ENCODE measurements at regions not wholly inside any gene's neighbourhood (a gene's known extent, or its start where the extent isn't known, plus 50 kb on each side); places are given as distances from the start of the nearest gene placed in this dataset.
"Not testable (repeated sequence)": the region's sequence is repeated elsewhere in the genome, so short reads cannot be mapped to it uniquely, and the experiment has no call there.

- Histone ChIP-seq H3K4me3 (no peak overlapping the region), H3K27me3 (no peaks in the 10 kb centered on the region), H3K27ac (no peak overlapping the region), H3K9me3 (peaks cover 3% of the 10 kb centered on the region), H3K4me1 (no peaks in the 10 kb centered on the region), H3K36me3 (no peaks in the 10 kb centered on the region)
- no peak for DNase-seq (ENCODE audit: low spot score in 2 of 2)
- WGBS = 46% methylated on average over 1 of the region's 1 CpG
- TF ChIP-seq POLR2AphosphoS5 (IDR thresholded peaks at IDR 0.05) (no peak), POLR2A (IDR thresholded peaks at IDR 0.05) (no peak), CTCF (IDR thresholded peaks at IDR 0.05) (no peak), EP300 (IDR thresholded peaks at IDR 0.05) (no peak)
Observed at GRCh38 chr6:82507112-82507511, 143.5 kb downstream of the TPBG start.

DNA sequence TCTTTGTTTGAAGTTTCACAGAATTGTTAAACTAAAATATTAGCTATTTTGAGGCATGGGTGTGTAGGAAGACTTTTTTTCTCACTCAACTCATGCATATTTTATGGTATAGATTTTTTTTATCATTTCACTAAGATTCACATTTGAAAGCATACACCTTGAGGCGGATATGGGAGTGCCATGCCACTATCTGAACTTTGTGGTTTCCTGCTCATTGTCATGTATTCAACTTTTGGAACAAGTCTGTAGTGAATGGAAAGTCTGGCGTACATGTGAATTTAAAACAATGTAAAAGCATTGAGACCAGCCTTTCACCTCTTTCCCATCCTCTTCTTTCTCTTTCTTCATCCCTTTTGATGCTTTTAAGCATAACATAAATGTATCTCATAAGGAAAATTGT, 147.9 kb downstream of the TPBG start:
- no peaks in the 10 kb centered on the region for H3K27me3 ChIP-seq
- DNase-seq (ENCODE audit: low spot score in 2 of 2) = no peak
- H3K27ac ChIP-seq = no peak overlapping the region
- H3K36me3 ChIP-seq = no peaks in the 10 kb centered on the region
- peaks cover 9% of the 10 kb centered on the region for H3K9me3 ChIP-seq
- no peak overlapping the region for H3K4me3 ChIP-seq
- TF ChIP-seq CTCF (IDR thresholded peaks at IDR 0.05) (no peak), POLR2AphosphoS5 (IDR thresholded peaks at IDR 0.05) (no peak), POLR2A (IDR thresholded peaks at IDR 0.05) (no peak), EP300 (IDR thresholded peaks at IDR 0.05) (no peak)
- WGBS = 85% methylated on average over 2 of the region's 2 CpGs
- no peaks in the 10 kb centered on the region for H3K4me1 ChIP-seq

DNA sequence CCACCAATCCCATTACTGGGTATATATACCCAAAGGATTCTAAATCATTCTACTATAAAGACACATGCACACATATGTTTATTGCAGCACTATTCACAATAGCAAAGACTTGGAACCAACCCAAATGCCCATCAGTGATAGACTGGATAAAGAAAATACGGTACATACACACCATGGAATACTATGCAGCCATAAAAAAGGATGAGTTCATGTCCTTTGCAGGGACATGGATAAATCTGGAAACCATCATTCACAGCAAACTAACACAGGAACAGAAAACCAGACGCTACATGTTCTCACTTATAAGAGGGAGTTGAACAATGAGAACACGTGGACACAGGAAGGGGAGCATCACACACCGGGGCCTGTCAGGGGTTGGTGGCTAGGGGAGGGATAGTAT, 154.3 kb downstream of the TPBG start:
- peaks cover 14% of the 10 kb centered on the region for H3K9me3 ChIP-seq
- H3K27ac ChIP-seq; H3K36me3 ChIP-seq; H3K4me3 ChIP-seq; H3K27me3 ChIP-seq; H3K4me1 ChIP-seq; DNase-seq (ENCODE audit: low spot score in 2 of 2): not testable (repeated sequence)
- whole genome bisulfite sequencing = 87% methylated on average over 4 of the region's 4 CpGs

DNA sequence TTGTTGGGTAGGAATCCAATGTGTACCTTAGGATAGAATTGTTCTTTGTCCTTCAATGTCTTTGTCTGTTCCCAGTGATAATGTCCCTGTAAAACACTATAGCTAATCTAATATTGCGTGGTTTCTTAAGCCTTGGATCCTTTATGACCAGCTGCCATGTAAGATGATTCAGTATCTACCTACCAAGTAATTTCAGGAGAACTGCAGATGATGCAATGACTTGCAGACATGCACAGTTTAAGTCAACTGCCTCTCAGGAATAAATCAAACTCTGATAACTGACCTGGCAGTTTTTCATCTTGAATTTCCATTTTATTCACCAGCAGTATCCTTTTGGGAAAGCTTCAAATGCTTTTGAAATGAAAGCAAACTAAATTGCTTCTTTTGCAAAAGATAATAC, 157.8 kb downstream of the TPBG start:
- no peak overlapping the region for H3K4me3 ChIP-seq
- H3K36me3 ChIP-seq = no peaks in the 10 kb centered on the region
- H3K27ac ChIP-seq = no peak overlapping the region
- H3K4me1 ChIP-seq = no peaks in the 10 kb centered on the region
- DNase-seq (ENCODE audit: low spot score in 2 of 2) = no peak
- TF ChIP-seq POLR2A (IDR thresholded peaks at IDR 0.05) (no peak), EP300 (IDR thresholded peaks at IDR 0.05) (no peak), CTCF (IDR thresholded peaks at IDR 0.05) (no peak), POLR2AphosphoS5 (IDR thresholded peaks at IDR 0.05) (no peak)
- H3K9me3 ChIP-seq = peaks cover 5% of the 10 kb centered on the region
- H3K27me3 ChIP-seq = no peaks in the 10 kb centered on the region
- 85% methylated on average over 1 of the region's 1 CpG for WGBS

- no peak for DNase-seq (ENCODE audit: low spot score in 2 of 2)
- TF ChIP-seq POLR2A (IDR thresholded peaks at IDR 0.05) = no peak
- TF ChIP-seq CTCF (IDR thresholded peaks at IDR 0.05) = no peak
- no peak for TF ChIP-seq EP300 (IDR thresholded peaks at IDR 0.05)
- TF ChIP-seq POLR2AphosphoS5 (IDR thresholded peaks at IDR 0.05) = no peak
- Histone ChIP-seq H3K4me1 (no peaks in the 10 kb centered on the region), H3K36me3 (no peaks in the 10 kb centered on the region), H3K9me3 (peaks cover 5% of the 10 kb centered on the region), H3K4me3 (no peak overlapping the region), H3K27ac (no peak overlapping the region), H3K27me3 (no peaks in the 10 kb centered on the region)
- WGBS = 78% methylated on average over 2 of the region's 2 CpGs
Observed at GRCh38 chr6:82521861-82522260, 158.2 kb downstream of the TPBG start.

GRCh38 chr6:82524031-82524430, 160.4 kb downstream of the TPBG start:
- no peaks in the 10 kb centered on the region for H3K4me1 ChIP-seq
- TF ChIP-seq EP300 (IDR thresholded peaks at IDR 0.05) = no peak
- TF ChIP-seq POLR2AphosphoS5 (IDR thresholded peaks at IDR 0.05) = no peak
- TF ChIP-seq POLR2A (IDR thresholded peaks at IDR 0.05) = no peak
- no peak for TF ChIP-seq CTCF (IDR thresholded peaks at IDR 0.05)
- 72% methylated on average over 8 of the region's 8 CpGs for WGBS
- H3K36me3 ChIP-seq = no peaks in the 10 kb centered on the region
- H3K27ac ChIP-seq = no peak overlapping the region
- H3K27me3 ChIP-seq = no peaks in the 10 kb centered on the region
- no peak for DNase-seq (ENCODE audit: low spot score in 2 of 2)
- no peak overlapping the region for H3K4me3 ChIP-seq
- H3K9me3 ChIP-seq = no peaks in the 10 kb centered on the region

Measured in suprapubic skin (tissue), 4 donors.